HCT116 (cell line): ENCODE measurements at regions not wholly inside any gene's neighbourhood (a gene's known extent, or its start where the extent isn't known, plus 50 kb on each side); places are given as distances from the start of the nearest gene placed in this dataset.

Experiments used
- ATAC-seq: fragments of 200-7000 bp; cut with Tn5 transposase; 2 replicates; pipeline ENCODE4 v1.9.1; 2020; ENCODE audit warnings: mild to moderate bottlenecking, moderate library complexity
- BruUV-seq: library from RNA; stranded (reverse); fragments of 400-500 nt; replicated peaks from 2 replicates; lab custom pipeline; 2021; lab: Mats Ljungman, UMichigan
- CTCF ChIA-PET: fragments of 300-600 bp; sonication (Branson Sonifier 250); formaldehyde crosslinking; loops from one replicate; lab custom pipeline; 2021; ENCODE audit warnings: antibody characterized with exemption; lab: Charles Lee
- POLR2A ChIA-PET: fragments of 300-600, 350-600 bp; sonication (Branson Sonifier 250); formaldehyde crosslinking; loops from one replicate; lab custom pipeline; 2021; ENCODE audit warnings: antibody characterized with exemption; lab: Charles Lee
- RAD21 ChIA-PET, 2 experiments: fragments of 300-600 bp; sonication (Branson Sonifier 250); formaldehyde crosslinking; loops; one replicate each; lab custom pipeline; 2023; ENCODE audit warnings: low total read pairs in 2 of 2; ENCODE audit not compliant: uncharacterized antibody in 2 of 2, unreplicated experiment in 2 of 2, low non-redundant PET in 1 of 2; lab: Charles Lee
- DNase-seq: peaks from one replicate; pipeline ENCODE4 v3.0.0-alpha.2; 2010; ENCODE audit warnings: low read depth, low spot score
- H2AFZ ChIP-seq: fragments of 200-600 bp; shearing (Covaris generic), sonication (generic); 2 replicates; pipeline ENCODE4 v1.6.1; 2017; ENCODE audit warnings: low read depth, mixed run types, mixed read lengths, antibody characterized with exemption, low read length; ENCODE audit not compliant: poor library complexity, severe bottlenecking
- H3K27ac ChIP-seq: 2 replicates; pipeline ENCODE4 v1.5.1; 2012; ENCODE audit warnings: low read depth, low read length
- H3K27me3 ChIP-seq: fragments of 200-600 bp; sonication (generic); 2 replicates; pipeline ENCODE4 v1.6.1; 2016; ENCODE audit warnings: mixed run types, low read length, mixed read lengths; ENCODE audit not compliant: insufficient read depth
- H3K36me3 ChIP-seq, 2 experiments: fragments of 200-500 bp in 1 of 2; fragments of 200-600 bp in 1 of 2; sonication (Bioruptor generic) in 1 of 2; sonication (generic) in 1 of 2; 2 replicates each; pipeline versions ENCODE4 v1.5.1 to v1.6.1; 2014 to 2016; ENCODE audit warnings: low read length in 2 of 2, inconsistent platforms in 1 of 2, mixed read lengths in 1 of 2, mixed run types in 1 of 2; ENCODE audit not compliant: insufficient read depth in 2 of 2, control insufficient read depth in 1 of 2
- H3K4me1 ChIP-seq, 2 experiments: fragments of 200-600 bp in 1 of 2; sonication (generic) in 1 of 2; 2 replicates each; pipeline versions ENCODE4 v1.5.1 to v1.6.1; 2012 to 2017; ENCODE audit warnings: low read length in 2 of 2, inconsistent platforms in 1 of 2, mild to moderate bottlenecking in 1 of 2, mixed read lengths in 1 of 2, mixed run types in 1 of 2, moderate library complexity in 1 of 2; ENCODE audit not compliant: insufficient read depth in 2 of 2, control insufficient read depth in 1 of 2
- H3K4me2 ChIP-seq: fragments of 200-600 bp; sonication (generic); 2 replicates; pipeline ENCODE4 v1.6.1; 2017; ENCODE audit warnings: mixed run types, low read length, mixed read lengths
- H3K4me3 ChIP-seq, 2 experiments: fragments of 200-600 bp in 1 of 2; sonication (generic) in 1 of 2; replicated peaks in 1 of 2; 2 replicates each; pipeline ENCODE4 v1.5.1; 2011 to 2016; ENCODE audit warnings: low read length in 2 of 2, control low read depth in 1 of 2, low read depth in 1 of 2, mild to moderate bottlenecking in 1 of 2, mixed read lengths in 1 of 2, mixed run types in 1 of 2
- H3K79me2 ChIP-seq: fragments of 200-600 bp; sonication (generic); 2 replicates; pipeline ENCODE4 v1.6.1; 2017; ENCODE audit warnings: mild to moderate bottlenecking, mixed run types, low read length, moderate library complexity, mixed read lengths; ENCODE audit not compliant: insufficient read depth
- H3K9ac ChIP-seq: fragments of 200-600 bp; sonication (generic); 2 replicates; pipeline ENCODE4 v1.6.1; 2016; ENCODE audit warnings: low read length, mixed read lengths
- H3K9me2 ChIP-seq: fragments of 200-600 bp; sonication (generic), shearing (Covaris generic); 2 replicates; pipeline ENCODE4 v1.6.1; 2017; ENCODE audit warnings: mixed run types, mild to moderate bottlenecking, moderate library complexity; ENCODE audit not compliant: insufficient read depth
- H3K9me3 ChIP-seq, 2 experiments: fragments of 200-500 bp in 1 of 2; fragments of 200-600 bp in 1 of 2; sonication (Bioruptor generic) in 1 of 2; sonication (generic) in 1 of 2; 2 replicates each; pipeline ENCODE4 v1.6.1; 2014 to 2017; ENCODE audit warnings: low read length in 2 of 2, mixed read lengths in 2 of 2, inconsistent platforms in 1 of 2, low read depth in 1 of 2, mild to moderate bottlenecking in 1 of 2, mixed run types in 1 of 2, moderate library complexity in 1 of 2; ENCODE audit not compliant: control insufficient read depth in 1 of 2, insufficient read depth in 1 of 2
- H4K20me1 ChIP-seq: fragments of 200-600 bp; sonication (generic), shearing (Covaris generic); 2 replicates; pipeline ENCODE4 v1.6.1; 2017; ENCODE audit warnings: mixed run types, mild to moderate bottlenecking, moderate library complexity; ENCODE audit not compliant: insufficient read depth
- CBX3 ChIP-seq: IDR thresholded peaks from 2 replicates; pipeline ENCODE4 v1.6.1; 2012; ENCODE audit warnings: low read depth
- EZH2 ChIP-seq: fragments of 200-600 bp; sonication (generic); IDR thresholded peaks from 2 replicates; pipeline ENCODE4 v1.6.1; 2017; ENCODE audit warnings: antibody characterized with exemption, mixed run types
- EZH2phosphoT487 ChIP-seq: fragments of 200-600 bp; IDR thresholded peaks from 2 replicates; pipeline ENCODE4 v1.6.1; 2018; ENCODE audit warnings: antibody characterized with exemption, borderline replicate concordance
- POLR2AphosphoS5 ChIP-seq: IDR thresholded peaks from 2 replicates; pipeline ENCODE4 v1.6.1; 2011; ENCODE audit warnings: mild to moderate bottlenecking, low read depth, low read length, moderate library complexity
- REST ChIP-seq: IDR thresholded peaks from 2 replicates; pipeline ENCODE4 v1.6.1; 2012; ENCODE audit warnings: low read depth
- SIN3A ChIP-seq: IDR thresholded peaks from 2 replicates; pipeline ENCODE4 v1.6.1; 2012; ENCODE audit warnings: low read depth
- ZFX ChIP-seq: fragments of 450-650 bp; IDR thresholded peaks from 2 replicates; pipeline ENCODE4 v1.6.1; 2017
- ZNF274 ChIP-seq: fragments of 200-500 bp; sonication (Bioruptor generic); IDR thresholded peaks from 2 replicates; pipeline ENCODE4 v1.6.1; 2014; ENCODE audit warnings: mild to moderate bottlenecking, low read depth, low read length, inconsistent platforms
- intact Hi-C: fragments of 100-400 bp; cut with micrococcal nuclease; formaldehyde crosslinking; loops from 2 replicates; pipeline ENCODE4 v1.10.0; 2022

- no peak for TF ChIP-seq REST
- no peak for TF ChIP-seq CBX3
- no peak for TF ChIP-seq EZH2phosphoT487
- no peak for TF ChIP-seq ZNF274
These were observed 119.3 kb upstream of the ACBD5 start (continued) for GRCh38 chr10:27359792-27360355.

- Histone ChIP-seq H3K27ac (no peak overlapping the region), H3K9me2 (no peaks in the 10 kb centered on the region), H2AFZ (no peak overlapping the region), H3K9ac (no peak overlapping the region), H3K4me2 (no peak overlapping the region), H3K4me3 (no peak overlapping the region), H3K27me3 (no peaks in the 10 kb centered on the region), H3K4me1 (no peaks in the 10 kb centered on the region), H3K36me3 (no peaks in the 10 kb centered on the region), H3K79me2 (no peaks in the 10 kb centered on the region), H3K9me3 (no peaks in the 10 kb centered on the region), H4K20me1 (no peaks in the 10 kb centered on the region)
- TF ChIP-seq EZH2 (no peak), ZFX (no peak), SIN3A (no peak), POLR2AphosphoS5 (no peak)
- ChIA-PET CTCF (interaction anchor here (0.7 to 2.2 kb wide), 4 partner anchors 253 to 631 kb away, joined by 3 to 6 read pairs (median 3); no protein-coding TSS in a partner anchor), RAD21 (no interaction called here), POLR2A (no interaction called here)
- DNase-seq (no peak), ATAC-seq (no peak)
- intact Hi-C loops: no loop called here
- BruUV-seq: no TSS peak
These were observed 116.1 kb upstream of the ACBD5 start for GRCh38 chr10:27356738-27357137.
